ENCODE measurements at regions not wholly inside any gene's neighbourhood (a gene's known extent, or its start where the extent isn't known, plus 50 kb on each side); places are given as distances from the start of the nearest gene placed in this dataset.

- intact Hi-C loops (cut with DNase I): no loop called here
- ATAC-seq (no peak), DNase-seq (ENCODE audit: low spot score) (no peak)
Measured at GRCh38 chr2:164439885-164440284, 181.4 kb downstream of the GRB14 start.

DNA sequence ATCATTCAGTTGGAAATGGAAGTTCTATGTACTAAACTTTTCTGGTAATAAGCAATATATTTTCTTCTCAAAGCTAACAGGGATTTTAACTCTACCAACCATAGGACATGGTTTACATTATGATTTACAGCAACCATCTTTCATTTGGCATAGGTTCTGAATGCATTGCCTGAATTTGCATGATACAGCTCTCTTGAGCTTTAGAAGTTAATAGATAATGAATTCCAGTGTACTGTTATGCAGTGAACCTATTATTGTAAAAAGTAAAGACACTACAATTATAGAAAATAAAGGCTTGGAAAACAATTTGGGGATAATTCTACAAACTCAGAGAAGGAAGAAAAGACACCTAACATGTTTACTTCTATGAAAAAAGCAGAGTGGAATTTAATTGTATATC, 182.0 kb downstream of the GRB14 start:
- no peak for ATAC-seq
- intact Hi-C loops (cut with DNase I): no loop called here
- no peak for DNase-seq (ENCODE audit: low spot score)

DNA sequence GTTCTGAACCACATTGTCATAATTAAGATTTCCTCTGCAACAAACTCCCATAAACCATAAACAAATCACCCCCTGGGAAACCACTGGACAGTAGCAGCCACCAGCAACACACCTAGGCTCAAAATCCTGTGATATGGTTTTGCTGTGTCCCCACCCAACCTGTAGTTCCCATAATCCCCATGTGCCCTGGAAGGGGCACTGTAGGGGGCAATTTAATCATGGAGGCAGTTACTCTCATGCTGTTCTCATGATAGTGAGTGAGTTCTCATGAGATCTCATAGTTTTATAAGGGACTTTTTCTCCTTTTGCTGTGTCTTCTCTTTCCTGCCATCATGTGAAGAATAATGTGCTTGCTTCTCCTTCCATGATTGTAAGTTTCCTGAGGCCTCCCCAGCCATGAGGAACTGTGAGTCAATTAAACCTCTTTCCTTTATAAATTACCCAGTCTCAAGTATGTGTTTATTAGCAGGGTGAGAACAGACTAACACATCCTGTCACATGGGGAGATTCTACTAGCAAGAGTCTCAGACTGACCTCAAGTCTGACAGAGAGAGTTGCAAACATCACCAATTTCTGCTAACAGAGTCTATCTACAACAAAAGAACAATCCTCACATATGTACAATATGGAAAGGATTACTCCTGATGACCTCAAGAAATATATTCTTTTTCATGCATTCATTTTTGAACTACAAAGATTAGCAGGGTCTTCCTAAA, 182.6 kb downstream of the GRB14 start:
- intact Hi-C loops (cut with DNase I): no loop called here
- no peak for DNase-seq (ENCODE audit: low spot score)
- no peak for ATAC-seq

DNA sequence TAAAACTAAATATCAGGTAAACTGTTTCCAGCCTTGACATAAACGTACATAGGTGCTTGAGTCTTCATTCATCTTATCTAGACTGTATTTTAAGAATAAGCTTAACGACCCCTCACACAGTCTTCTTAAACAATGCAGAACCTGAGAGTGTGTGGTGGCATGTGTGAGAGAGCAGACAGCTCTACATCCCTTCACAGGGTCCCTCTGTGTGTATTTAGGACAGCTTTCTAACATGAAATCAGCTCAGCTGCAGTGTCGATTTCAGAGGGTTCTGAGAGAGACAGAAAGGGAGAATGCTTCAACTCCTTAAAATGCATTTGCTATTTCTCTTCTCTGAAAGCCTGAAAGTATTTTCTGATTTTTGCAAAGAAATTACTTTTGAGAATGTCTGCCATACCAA, 185.2 kb downstream of the GRB14 start:
- intact Hi-C loops (cut with DNase I): no loop called here
- DNase-seq (ENCODE audit: low spot score) (no peak), ATAC-seq (no peak)

DNA sequence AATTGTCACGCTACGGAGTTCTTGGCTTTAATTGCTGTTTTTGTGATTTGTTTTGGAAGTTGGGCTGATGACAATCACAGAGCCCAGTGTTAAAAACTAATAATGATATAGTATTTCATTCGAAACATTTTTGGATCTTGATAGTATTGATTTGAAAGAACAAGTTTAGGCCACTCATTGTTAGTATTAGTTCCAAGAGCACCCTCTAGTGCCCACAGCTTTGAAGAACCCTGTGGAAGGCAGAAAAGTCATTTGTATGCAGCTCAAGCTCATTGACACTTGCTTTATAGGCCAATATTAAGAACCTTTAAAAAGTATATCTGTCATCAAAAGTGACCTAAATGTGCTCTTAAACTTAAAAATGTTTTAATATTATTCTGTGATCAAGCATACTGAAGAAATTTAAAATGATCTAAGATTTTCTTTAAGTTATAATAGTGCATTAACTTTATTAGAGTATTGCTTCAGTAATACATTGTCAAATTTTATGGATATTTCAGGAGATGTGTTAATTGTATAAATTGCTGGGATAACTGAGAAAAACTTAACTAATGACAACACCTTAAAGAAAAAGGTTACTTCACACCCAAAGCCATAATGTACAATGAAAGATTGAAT, 191.0 kb downstream of the GRB14 start:
- intact Hi-C loops (cut with DNase I): no loop called here
- DNase-seq (ENCODE audit: low spot score) (no peak), ATAC-seq (no peak)

DNA sequence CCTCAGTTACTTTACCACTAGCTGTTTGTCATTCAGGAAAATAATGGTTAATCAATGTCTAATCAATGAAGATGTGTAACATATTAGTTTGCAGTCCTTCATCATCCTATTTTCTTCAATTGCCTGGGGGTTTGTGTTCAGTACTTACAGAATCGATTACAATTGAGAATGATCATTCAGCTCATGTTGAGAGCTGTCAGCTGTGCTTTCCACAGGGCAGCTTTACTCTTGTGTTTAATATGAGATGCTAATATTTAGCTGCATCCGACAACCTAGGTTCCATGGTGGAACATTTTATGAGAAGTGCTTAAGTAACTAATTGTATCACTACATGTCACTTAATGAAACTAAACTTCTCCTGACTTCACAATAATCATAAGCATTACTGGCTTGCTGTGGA, 191.9 kb downstream of the GRB14 start:
- intact Hi-C loops (cut with DNase I): no loop called here
- DNase-seq (ENCODE audit: low spot score): no peak
- no peak for ATAC-seq

DNA sequence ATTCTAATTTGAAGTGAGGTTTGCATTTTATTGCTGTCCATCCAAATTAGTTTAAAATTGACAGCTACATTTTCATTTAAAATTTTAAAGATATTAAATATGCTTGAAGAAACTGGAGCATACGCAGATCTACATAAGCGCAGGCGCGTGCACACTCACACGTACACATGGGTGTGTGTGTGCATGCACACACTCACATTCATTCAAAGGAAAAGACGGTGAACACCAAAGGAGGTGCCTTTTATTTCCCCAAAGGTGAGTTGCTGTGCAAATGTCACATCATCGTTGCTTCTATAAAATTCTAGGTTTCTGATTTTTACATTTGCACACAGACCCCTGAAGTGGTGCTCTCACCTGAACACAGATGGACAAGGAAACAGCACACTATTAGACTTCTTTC, 194.2 kb downstream of the GRB14 start:
- intact Hi-C loops (cut with DNase I): no loop called here
- no peak for ATAC-seq
- no peak for DNase-seq (ENCODE audit: low spot score)

DNA sequence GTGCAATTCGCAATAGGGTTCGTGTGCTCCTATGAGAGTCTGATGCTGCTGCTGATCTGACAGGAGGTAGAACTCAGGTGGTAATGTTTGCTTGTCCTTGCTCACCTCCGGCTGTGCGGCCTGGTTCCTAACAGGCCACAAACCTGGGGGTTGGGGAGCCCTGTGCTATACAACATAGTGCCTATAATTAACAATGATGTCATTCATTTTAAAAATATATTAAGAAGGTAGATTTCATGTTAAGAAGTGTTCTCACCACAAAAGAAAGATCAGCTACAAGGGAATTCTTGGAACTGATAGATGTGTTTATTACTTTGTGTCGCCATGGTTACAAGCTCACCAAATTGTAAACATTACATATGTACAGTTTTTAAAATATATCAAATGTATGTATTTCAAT, 200.5 kb downstream of the GRB14 start:
- no peak for ATAC-seq
- intact Hi-C loops (cut with DNase I): no loop called here

GRCh38 chr2:164412831-164413230, 208.5 kb downstream of the GRB14 start:
- intact Hi-C loops (cut with DNase I): no loop called here
- no peak for DNase-seq (ENCODE audit: low spot score)
- ATAC-seq: no peak

More for the DNA sequence above, 200.5 kb downstream of the GRB14 start:
- no peak for DNase-seq (ENCODE audit: low spot score)

GRCh38 chr2:164389411-164389810, 231.9 kb downstream of the GRB14 start:
- no peak for DNase-seq (ENCODE audit: low spot score)
- ATAC-seq: no peak
- intact Hi-C loops (cut with DNase I): no loop called here

DNA sequence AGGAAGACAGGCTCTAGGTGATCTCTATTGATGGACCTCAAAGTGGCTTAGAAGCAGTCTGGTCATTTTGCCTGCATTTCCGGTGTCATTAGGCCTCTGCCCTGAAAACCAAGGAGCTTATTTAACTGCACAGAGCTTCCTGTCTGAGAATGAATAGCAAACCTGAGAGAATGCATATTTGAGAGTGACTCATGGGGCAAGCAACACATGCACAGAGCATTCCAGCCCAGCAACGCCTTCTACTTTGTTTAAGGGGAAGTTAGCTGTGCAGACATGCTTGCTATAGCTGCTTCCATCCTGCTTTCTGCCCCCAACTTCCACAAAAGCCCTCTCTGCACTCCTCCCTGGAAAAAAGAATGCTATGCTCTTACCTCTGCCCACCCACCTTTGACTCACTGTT, 232.8 kb downstream of the GRB14 start:
- intact Hi-C loops (cut with DNase I): no loop called here
- no peak for ATAC-seq

GRCh38 chr2:164386231-164386630, 235.1 kb downstream of the GRB14 start:
- DNase-seq (ENCODE audit: low spot score) (no peak), ATAC-seq (no peak)
- intact Hi-C loops (cut with DNase I): no loop called here

More for the DNA sequence above, 232.8 kb downstream of the GRB14 start:
- no peak for DNase-seq (ENCODE audit: low spot score)

- intact Hi-C loops (cut with DNase I): no loop called here
- ATAC-seq (no peak), DNase-seq (ENCODE audit: low spot score) (no peak)
Measured at GRCh38 chr2:164384434-164384833, 236.8 kb downstream of the GRB14 start.

DNA sequence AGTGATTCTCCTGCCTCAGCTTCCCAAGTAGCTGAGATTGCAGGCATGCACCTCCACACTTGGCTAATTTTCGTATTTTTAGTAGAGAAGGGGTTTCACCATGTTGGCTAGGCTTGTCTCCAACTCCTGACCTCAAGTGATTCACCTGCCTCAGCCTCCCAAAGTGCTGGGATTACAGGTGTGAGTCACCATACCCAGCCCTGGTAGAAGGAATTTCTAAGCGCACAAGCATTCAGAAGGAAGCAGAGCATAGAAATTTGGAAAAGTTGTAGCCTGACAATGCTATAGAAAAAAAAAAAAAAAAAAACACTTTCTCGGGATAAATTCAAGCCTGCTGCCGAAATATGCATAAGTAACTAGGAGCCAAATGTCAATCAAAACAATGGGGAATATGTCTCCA, 249.4 kb downstream of the GRB14 start:
- ATAC-seq: no peak
- no peak for DNase-seq (ENCODE audit: low spot score)
- intact Hi-C loops (cut with DNase I): no loop called here

- no peak for DNase-seq (ENCODE audit: low spot score)
- ATAC-seq: no peak
- intact Hi-C loops (cut with DNase I): no loop called here
Measured at GRCh38 chr2:164369366-164369765, 251.9 kb downstream of the GRB14 start.

- ATAC-seq: no peak
- intact Hi-C loops (cut with DNase I): no loop called here
- DNase-seq (ENCODE audit: low spot score): no peak
Measured at GRCh38 chr2:164368896-164369295, 252.4 kb downstream of the GRB14 start.

GRCh38 chr2:164363646-164364045, 257.6 kb downstream of the GRB14 start:
- intact Hi-C loops (cut with DNase I): no loop called here
- ATAC-seq: no peak
- DNase-seq (ENCODE audit: low spot score): no peak

DNA sequence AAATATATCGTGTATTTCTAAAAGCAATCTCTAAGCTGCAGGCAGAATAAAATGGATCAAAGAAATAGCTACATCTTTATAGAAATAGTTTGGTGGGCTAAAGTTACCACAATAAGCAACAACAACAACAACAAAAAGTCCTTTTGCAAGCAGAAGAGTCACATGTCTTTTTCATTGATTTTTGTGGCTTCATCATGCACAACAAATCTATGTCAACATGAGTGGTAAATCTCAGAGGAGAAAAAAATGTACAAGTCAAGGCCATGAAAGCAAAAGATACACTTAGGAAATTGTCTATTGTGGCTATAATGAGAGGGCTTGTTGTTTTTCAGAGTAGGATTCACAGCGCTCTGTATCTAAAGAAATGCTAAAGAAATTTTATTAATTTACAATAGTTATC, 269.7 kb downstream of the GRB14 start:
- intact Hi-C loops (cut with DNase I): no loop called here
- ATAC-seq (no peak), DNase-seq (ENCODE audit: low spot score) (no peak)

- ATAC-seq: no peak
- intact Hi-C loops (cut with DNase I): no loop called here
- DNase-seq (ENCODE audit: low spot score): no peak
Measured at GRCh38 chr2:164335947-164336346, 285.3 kb downstream of the GRB14 start.

- ATAC-seq (no peak), DNase-seq (ENCODE audit: low spot score) (no peak)
- intact Hi-C loops (cut with DNase I): no loop called here
Measured at GRCh38 chr2:164335128-164335527, 286.2 kb downstream of the GRB14 start.

GRCh38 chr2:164328310-164328709, 293.0 kb downstream of the GRB14 start:
- intact Hi-C loops (cut with DNase I): no loop called here
- no peak for DNase-seq (ENCODE audit: low spot score)

More at GRCh38 chr2:164328310-164328709, 293.0 kb downstream of the GRB14 start:
- no peak for ATAC-seq
